ENCODE measurements at regions not wholly inside any gene's neighbourhood (a gene's known extent, or its start where the extent isn't known, plus 50 kb on each side); places are given as distances from the start of the nearest gene placed in this dataset.

DNA sequence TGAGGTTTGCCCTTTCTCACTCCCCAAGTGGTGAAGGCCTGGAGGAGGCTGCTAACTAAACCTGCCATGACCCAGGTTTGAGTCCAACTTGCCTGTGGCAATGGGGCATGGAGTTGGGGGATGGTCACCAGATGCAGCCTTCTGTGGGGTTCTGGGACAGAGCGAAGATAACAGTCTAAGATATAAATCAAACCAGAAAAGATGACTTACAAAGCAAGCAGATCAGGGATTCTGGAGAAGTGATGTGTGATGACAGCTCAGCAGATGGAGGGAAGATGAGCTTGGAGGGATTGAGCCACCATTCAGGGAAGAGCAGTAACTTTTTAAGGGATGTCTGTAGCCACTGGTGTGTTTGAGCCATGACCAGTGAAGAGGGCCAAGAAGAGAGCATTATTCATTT is 63.6 kb downstream of the MTNR1B start:
- TF ChIP-seq, protein P1, sequence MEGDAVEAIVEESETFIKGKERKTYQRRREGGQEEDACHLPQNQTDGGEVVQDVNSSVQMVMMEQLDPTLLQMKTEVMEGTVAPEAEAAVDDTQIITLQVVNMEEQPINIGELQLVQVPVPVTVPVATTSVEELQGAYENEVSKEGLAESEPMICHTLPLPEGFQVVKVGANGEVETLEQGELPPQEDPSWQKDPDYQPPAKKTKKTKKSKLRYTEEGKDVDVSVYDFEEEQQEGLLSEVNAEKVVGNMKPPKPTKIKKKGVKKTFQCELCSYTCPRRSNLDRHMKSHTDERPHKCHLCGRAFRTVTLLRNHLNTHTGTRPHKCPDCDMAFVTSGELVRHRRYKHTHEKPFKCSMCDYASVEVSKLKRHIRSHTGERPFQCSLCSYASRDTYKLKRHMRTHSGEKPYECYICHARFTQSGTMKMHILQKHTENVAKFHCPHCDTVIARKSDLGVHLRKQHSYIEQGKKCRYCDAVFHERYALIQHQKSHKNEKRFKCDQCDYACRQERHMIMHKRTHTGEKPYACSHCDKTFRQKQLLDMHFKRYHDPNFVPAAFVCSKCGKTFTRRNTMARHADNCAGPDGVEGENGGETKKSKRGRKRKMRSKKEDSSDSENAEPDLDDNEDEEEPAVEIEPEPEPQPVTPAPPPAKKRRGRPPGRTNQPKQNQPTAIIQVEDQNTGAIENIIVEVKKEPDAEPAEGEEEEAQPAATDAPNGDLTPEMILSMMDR (IDR thresholded peaks at IDR 0.05) = no peak
- no peak for TF ChIP-seq ZFX (IDR thresholded peaks at IDR 0.05; ENCODE audit: borderline replicate concordance)
